Activated naive CD4-positive, alpha-beta T cell treated with anti-CD3 and anti-CD28 coated beads, Interleukin-2, amount 10 ng/mL, durations not matched to agents 7 days and 5 days (primary cell): ENCODE measurements at regions not wholly inside any gene's neighbourhood (a gene's known extent, or its start where the extent isn't known, plus 50 kb on each side); places are given as distances from the start of the nearest gene placed in this dataset.
"Not testable (repeated sequence)": the region's sequence is repeated elsewhere in the genome, so short reads cannot be mapped to it uniquely, and the experiment has no call there.

ENCODE experiments used
- CTCF ChIA-PET: fragments of 350-600 bp; sonication (Branson Sonifier 250); formaldehyde crosslinking; loops from one replicate; lab custom pipeline; 2021; ENCODE audit warnings: antibody characterized with exemption; lab: Charles Lee
- DNase-seq: peaks from one replicate; pipeline ENCODE4 v3.0.0-alpha.2; 2020
- H3K27ac Mint-ChIP-seq: one replicate; pipeline ENCODE4 v1.8.0; 2021; ENCODE audit warnings: mild to moderate bottlenecking, moderate library complexity, mixed read lengths
- H3K27me3 Mint-ChIP-seq: one replicate; pipeline ENCODE4 v1.8.0; 2021; ENCODE audit warnings: mild to moderate bottlenecking, mixed read lengths
- H3K36me3 Mint-ChIP-seq: one replicate; pipeline ENCODE4 v1.8.0; 2021; ENCODE audit warnings: mixed read lengths
- H3K4me1 Mint-ChIP-seq: one replicate; pipeline ENCODE4 v1.8.0; 2021; ENCODE audit warnings: mixed read lengths
- H3K4me3 Mint-ChIP-seq: one replicate; pipeline ENCODE4 v1.8.0; 2021; ENCODE audit warnings: mild to moderate bottlenecking, moderate library complexity, mixed read lengths
- H3K9me3 Mint-ChIP-seq: one replicate; pipeline ENCODE4 v1.8.0; 2021; ENCODE audit warnings: mixed read lengths

DNA sequence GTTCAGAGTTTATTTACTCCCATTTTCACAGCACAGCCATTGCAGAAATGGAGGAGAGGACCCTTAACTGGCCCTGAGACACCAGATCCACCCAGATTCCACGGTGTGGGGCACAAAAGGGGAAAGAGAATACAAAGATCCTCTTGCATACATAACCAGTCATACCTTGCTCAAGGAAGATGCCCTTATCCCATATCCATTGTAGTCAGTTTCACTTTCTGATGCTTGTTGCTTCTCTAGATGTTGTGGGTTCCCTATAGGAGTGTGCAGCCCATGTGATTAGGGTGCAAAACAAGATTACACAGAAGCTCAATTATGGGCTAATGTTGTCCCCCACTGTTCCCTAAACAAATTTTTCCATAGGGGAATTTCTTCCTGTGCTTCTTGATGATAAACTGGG lies 1309.0 kb upstream of the PABPC4L start:
- Mint-ChIP-seq H3K27ac (no peak overlapping the region), H3K4me1 (no peaks in the 10 kb centered on the region), H3K36me3 (no peaks in the 10 kb centered on the region), H3K9me3 (peaks cover 5% of the 10 kb centered on the region), H3K27me3 (no peaks in the 10 kb centered on the region), H3K4me3 (no peak overlapping the region)
- no peak for DNase-seq
- CTCF ChIA-PET: no interaction called here

DNA sequence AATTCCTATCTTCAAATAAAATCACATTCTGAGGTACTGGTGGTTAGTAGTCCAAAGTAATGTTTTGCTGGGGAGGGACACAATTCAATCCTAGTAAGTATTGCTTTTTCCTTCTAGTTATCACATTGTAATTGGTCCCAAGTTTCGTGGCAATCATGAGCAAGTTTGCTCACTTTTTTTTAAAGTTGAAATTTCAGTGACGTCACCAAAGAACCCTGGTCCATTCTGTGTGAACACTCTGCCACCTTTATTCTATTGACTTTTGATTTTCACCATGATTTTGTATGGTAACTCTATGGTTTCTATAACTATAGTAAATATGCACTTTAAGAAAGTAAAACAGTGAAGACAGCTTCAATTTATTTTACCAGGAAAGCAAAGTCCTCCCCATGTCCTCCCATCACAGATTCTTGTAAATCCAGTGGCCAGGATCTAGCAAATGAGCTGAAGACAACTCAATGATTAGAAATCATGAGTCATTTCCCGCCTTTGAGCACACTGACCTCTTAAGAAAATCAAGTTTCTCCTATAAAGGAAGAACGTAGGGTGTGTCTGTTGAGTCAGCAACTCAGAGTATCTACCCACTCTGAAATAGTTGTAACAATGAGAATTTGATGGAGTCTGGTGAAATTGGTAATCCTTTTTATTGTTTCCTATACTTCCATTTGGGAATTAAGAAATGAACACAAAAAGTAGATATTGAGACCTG lies 1306.6 kb upstream of the PABPC4L start:
- Mint-ChIP-seq H3K9me3 (peaks cover 4% of the 10 kb centered on the region), H3K27me3 (no peaks in the 10 kb centered on the region), H3K4me1 (no peaks in the 10 kb centered on the region), H3K27ac (no peak overlapping the region), H3K36me3 (no peaks in the 10 kb centered on the region), H3K4me3 (no peak overlapping the region)
- no peak for DNase-seq
- CTCF ChIA-PET: no interaction called here

GRCh38 chr4:135497563-135498152 lies 1296.1 kb upstream of the PABPC4L start:
- Mint-ChIP-seq H3K36me3 (no peaks in the 10 kb centered on the region), H3K27ac (no peak overlapping the region), H3K4me1 (no peaks in the 10 kb centered on the region), H3K9me3 (peaks cover 3% of the 10 kb centered on the region), H3K27me3 (no peaks in the 10 kb centered on the region), H3K4me3 (no peak overlapping the region)
- CTCF ChIA-PET: no interaction called here
- no peak for DNase-seq

DNA sequence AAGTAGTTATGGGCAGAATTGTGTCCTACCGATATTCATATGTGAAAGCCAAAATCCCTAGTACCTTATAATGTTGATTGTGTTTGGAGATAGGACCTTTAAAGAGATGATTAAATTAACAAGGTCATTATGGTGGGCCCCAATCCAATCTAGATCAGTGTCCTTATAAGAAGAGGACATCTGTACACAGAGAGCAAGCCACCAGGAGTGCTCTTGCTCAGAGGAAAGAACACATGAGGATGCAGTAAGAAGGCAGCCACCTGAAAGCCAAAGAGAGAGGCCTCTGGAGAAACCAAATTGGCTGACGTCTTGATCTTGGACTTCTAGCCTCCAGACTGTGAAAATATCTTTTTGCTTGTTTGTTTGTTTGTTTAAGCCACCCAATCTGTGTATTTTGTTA lies 1290.8 kb upstream of the PABPC4L start:
- Mint-ChIP-seq H3K4me3 (no peak overlapping the region), H3K4me1 (no peaks in the 10 kb centered on the region), H3K9me3 (peaks cover 3% of the 10 kb centered on the region), H3K36me3 (no peaks in the 10 kb centered on the region), H3K27ac (no peak overlapping the region), H3K27me3 (no peaks in the 10 kb centered on the region)
- CTCF ChIA-PET: no interaction called here
- DNase-seq: no peak

DNA sequence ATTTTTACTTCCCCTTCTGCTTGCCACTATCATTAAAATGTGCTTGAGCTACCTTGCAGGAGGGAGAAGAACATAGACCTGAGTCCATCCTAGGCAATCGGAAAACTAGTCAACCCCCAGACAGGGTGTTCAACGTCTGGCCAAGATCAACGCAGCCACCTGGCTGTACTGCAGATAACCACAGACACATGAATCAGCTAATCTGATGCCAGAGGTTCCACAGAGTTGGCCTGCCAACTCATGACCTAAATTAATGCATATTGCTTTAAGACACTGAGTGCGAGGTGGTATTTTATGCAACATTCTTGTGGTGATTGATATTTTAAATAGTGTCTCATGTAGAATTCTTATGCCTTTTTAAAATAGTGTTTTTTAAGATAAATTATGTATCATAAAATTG lies 1283.8 kb upstream of the PABPC4L start:
- H3K9me3 Mint-ChIP-seq: no peaks in the 10 kb centered on the region

GRCh38 chr4:135476272-135476671 lies 1274.7 kb upstream of the PABPC4L start:
- H3K27ac Mint-ChIP-seq: no peak overlapping the region
- no peak overlapping the region for H3K4me3 Mint-ChIP-seq
- H3K36me3 Mint-ChIP-seq: no peaks in the 10 kb centered on the region
- no peaks in the 10 kb centered on the region for H3K27me3 Mint-ChIP-seq
- no peak for DNase-seq
- peaks cover 16% of the 10 kb centered on the region for H3K9me3 Mint-ChIP-seq
- CTCF ChIA-PET: no interaction called here
- H3K4me1 Mint-ChIP-seq: no peaks in the 10 kb centered on the region

More for the DNA sequence above, 1283.8 kb upstream of the PABPC4L start:
- CTCF ChIA-PET: no interaction called here
- Mint-ChIP-seq H3K4me3 (no peak overlapping the region), H3K4me1 (no peaks in the 10 kb centered on the region), H3K27ac (no peak overlapping the region), H3K27me3 (no peaks in the 10 kb centered on the region), H3K36me3 (no peaks in the 10 kb centered on the region)
- DNase-seq: no peak

DNA sequence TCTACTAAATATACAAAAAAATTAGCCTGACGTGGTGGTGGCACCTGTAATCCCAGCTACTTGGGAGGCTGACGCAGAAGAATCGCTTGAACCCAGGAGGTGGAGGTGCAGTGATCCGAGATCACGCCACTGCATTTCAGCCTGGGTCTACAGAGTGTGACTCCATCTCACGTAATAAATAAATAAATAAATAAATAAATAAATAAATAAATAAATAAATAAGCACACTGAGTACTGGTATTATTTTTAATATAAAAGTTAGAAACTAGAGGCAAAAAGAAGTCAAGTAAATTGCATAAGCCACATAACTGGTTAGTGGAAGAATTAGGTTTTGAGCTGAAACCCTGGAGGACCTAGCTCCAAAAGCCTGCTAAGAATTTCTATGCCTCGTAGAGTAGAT lies 1262.7 kb upstream of the PABPC4L start:
- Mint-ChIP-seq H3K4me1 (no peaks in the 10 kb centered on the region), H3K9me3 (peaks cover 3% of the 10 kb centered on the region), H3K4me3 (no peak overlapping the region), H3K27ac (no peak overlapping the region), H3K36me3 (no peaks in the 10 kb centered on the region), H3K27me3 (no peaks in the 10 kb centered on the region)
- DNase-seq: no peak
- CTCF ChIA-PET: no interaction called here

- CTCF ChIA-PET, H3K27me3 Mint-ChIP-seq, H3K4me3 Mint-ChIP-seq, H3K36me3 Mint-ChIP-seq, H3K9me3 Mint-ChIP-seq, H3K27ac Mint-ChIP-seq, DNase-seq, H3K4me1 Mint-ChIP-seq: not testable (repeated sequence)
Measured at GRCh38 chr4:135447598-135447997, 1246.0 kb upstream of the PABPC4L start.

- CTCF ChIA-PET: no interaction called here
- Mint-ChIP-seq H3K27me3 (no peaks in the 10 kb centered on the region), H3K4me3 (no peak overlapping the region), H3K9me3 (peaks cover 8% of the 10 kb centered on the region), H3K4me1 (no peaks in the 10 kb centered on the region), H3K36me3 (no peaks in the 10 kb centered on the region), H3K27ac (no peak overlapping the region)
- DNase-seq: no peak
Measured at GRCh38 chr4:135434936-135435335, 1233.3 kb upstream of the PABPC4L start.

DNA sequence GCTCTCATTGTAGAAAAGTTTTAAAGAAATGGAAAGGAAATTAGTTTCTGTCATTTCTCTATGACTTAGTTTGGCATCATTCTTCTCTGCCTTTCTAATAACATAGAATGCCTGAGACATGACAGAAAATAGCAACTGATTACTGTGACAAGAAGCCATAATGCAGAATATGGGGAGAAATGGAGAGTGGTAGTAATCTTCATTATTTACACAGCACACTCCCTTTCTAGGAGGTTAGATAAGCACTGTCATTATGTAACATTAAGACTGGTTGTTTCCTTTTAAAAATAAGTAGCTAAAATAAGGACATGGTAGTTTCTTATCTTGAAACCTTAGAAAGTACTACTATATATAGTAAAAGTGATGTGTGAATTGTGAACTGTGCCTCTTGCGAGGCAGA lies 1227.9 kb upstream of the PABPC4L start:
- Mint-ChIP-seq H3K36me3 (no peaks in the 10 kb centered on the region), H3K27ac (no peak overlapping the region), H3K9me3 (no peaks in the 10 kb centered on the region), H3K4me3 (no peak overlapping the region), H3K27me3 (no peaks in the 10 kb centered on the region), H3K4me1 (no peaks in the 10 kb centered on the region)
- no peak for DNase-seq
- CTCF ChIA-PET: no interaction called here

GRCh38 chr4:135418353-135418752 lies 1216.8 kb upstream of the PABPC4L start:
- Mint-ChIP-seq H3K36me3 (no peaks in the 10 kb centered on the region), H3K4me3 (no peak overlapping the region), H3K27ac (no peak overlapping the region), H3K27me3 (no peaks in the 10 kb centered on the region), H3K9me3 (peaks cover 8% of the 10 kb centered on the region), H3K4me1 (no peaks in the 10 kb centered on the region)
- CTCF ChIA-PET: no interaction called here
- DNase-seq: no peak

DNA sequence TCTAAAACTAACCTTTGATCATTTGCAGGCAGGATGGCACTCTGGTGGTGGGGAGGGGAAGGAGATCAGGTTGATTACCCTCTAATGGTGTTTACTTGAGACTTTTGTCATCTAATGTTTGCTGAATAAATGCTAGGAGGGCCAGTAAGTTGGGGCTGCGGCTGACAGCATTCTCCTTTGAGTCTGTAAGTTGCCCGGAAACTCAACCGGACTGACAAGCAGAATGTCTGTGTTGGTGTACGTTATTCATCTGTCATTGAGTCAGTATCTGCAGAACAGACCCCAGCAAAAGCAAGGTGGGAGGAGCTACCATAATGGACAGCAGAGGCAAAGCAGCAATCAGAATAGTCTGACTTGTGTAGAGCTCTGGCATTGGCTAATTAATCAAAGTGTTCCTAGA lies 1210.6 kb upstream of the PABPC4L start:
- H3K27ac Mint-ChIP-seq: no peak overlapping the region
- no peak overlapping the region for H3K4me3 Mint-ChIP-seq
- H3K4me1 Mint-ChIP-seq: no peaks in the 10 kb centered on the region
- CTCF ChIA-PET: no interaction called here
- no peaks in the 10 kb centered on the region for H3K36me3 Mint-ChIP-seq
- H3K27me3 Mint-ChIP-seq: no peaks in the 10 kb centered on the region
- DNase-seq: no peak
- peaks cover 13% of the 10 kb centered on the region for H3K9me3 Mint-ChIP-seq

GRCh38 chr4:135411251-135411650 lies 1209.7 kb upstream of the PABPC4L start:
- Mint-ChIP-seq H3K27ac (no peak overlapping the region), H3K9me3 (peaks cover 13% of the 10 kb centered on the region), H3K4me1 (no peaks in the 10 kb centered on the region), H3K36me3 (no peaks in the 10 kb centered on the region), H3K4me3 (no peak overlapping the region), H3K27me3 (no peaks in the 10 kb centered on the region)
- CTCF ChIA-PET: no interaction called here
- no peak for DNase-seq

DNA sequence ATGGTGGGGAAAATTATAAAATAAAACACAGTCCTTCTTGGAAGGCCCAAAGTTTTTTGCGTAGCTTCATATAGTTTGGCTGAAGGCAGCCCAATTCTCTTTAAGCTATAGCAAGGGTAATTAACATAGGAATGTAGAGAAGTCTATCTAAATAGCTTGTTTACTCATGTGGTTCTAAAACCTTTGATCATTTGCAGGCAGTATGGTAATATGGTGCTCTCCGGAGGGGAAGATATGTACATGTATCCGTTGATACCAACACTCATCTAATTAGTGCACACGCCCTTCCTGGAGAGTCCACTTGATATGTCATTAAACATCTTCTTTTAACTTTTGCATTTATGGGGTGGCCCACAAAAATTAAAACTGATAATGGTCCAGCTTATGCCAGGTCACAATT lies 1207.7 kb upstream of the PABPC4L start:
- H3K27ac Mint-ChIP-seq, DNase-seq, CTCF ChIA-PET, H3K27me3 Mint-ChIP-seq, H3K4me3 Mint-ChIP-seq, H3K4me1 Mint-ChIP-seq, H3K36me3 Mint-ChIP-seq: not testable (repeated sequence)
- peaks cover 22% of the 10 kb centered on the region for H3K9me3 Mint-ChIP-seq

DNA sequence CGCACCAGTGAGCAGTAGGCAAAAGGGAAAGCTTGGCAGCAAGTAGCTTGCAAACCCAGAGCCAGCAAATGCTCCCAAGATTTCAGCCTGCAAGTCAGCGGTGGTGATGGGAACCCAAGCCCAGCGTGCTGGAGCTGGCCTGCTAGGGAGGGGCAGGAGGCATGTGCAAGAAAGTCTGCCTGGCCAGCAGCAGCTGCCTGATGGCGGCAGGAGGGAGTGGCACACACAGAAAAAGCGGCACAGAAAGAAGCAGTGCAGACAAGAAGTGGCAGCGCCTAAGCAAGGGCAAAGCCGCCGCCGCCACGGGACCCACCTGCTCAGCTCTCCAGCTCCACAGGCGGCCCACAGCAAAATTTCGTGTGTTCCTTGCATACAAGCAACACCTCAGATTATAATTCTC lies 1206.5 kb upstream of the PABPC4L start:
- CTCF ChIA-PET: no interaction called here
- no peak for DNase-seq
- Mint-ChIP-seq H3K9me3 (peaks cover 22% of the 10 kb centered on the region), H3K27ac (no peak overlapping the region), H3K36me3 (no peaks in the 10 kb centered on the region), H3K4me3 (no peak overlapping the region), H3K4me1 (no peaks in the 10 kb centered on the region), H3K27me3 (no peaks in the 10 kb centered on the region)
